ENCODE measurements at regions not wholly inside any gene's neighbourhood (a gene's known extent, or its start where the extent isn't known, plus 50 kb on each side); places are given as distances from the start of the nearest gene placed in this dataset.

DNA sequence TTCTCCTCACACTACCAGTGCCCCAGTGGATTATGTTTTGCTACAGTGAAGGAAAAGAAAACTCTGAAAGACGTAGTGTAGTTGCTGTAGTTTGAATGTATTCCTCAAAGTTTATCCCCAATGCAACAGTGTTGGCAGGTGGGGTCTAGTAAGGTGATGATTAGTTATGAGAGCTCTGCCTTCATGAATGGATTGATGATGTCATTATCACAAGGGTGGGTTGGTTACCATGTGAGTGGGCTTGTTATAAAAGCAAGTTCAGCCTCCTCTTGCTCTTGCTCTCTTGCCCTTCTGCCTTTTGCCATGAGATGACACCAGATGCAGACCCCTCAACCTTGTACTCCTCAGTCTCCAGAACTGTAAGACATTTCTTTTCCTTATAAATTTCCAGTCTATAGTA lies 244.7 kb upstream of the RSPO3 start:
- TF ChIP-seq, protein P1, sequence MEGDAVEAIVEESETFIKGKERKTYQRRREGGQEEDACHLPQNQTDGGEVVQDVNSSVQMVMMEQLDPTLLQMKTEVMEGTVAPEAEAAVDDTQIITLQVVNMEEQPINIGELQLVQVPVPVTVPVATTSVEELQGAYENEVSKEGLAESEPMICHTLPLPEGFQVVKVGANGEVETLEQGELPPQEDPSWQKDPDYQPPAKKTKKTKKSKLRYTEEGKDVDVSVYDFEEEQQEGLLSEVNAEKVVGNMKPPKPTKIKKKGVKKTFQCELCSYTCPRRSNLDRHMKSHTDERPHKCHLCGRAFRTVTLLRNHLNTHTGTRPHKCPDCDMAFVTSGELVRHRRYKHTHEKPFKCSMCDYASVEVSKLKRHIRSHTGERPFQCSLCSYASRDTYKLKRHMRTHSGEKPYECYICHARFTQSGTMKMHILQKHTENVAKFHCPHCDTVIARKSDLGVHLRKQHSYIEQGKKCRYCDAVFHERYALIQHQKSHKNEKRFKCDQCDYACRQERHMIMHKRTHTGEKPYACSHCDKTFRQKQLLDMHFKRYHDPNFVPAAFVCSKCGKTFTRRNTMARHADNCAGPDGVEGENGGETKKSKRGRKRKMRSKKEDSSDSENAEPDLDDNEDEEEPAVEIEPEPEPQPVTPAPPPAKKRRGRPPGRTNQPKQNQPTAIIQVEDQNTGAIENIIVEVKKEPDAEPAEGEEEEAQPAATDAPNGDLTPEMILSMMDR (IDR thresholded peaks at IDR 0.05) = no peak
- TF ChIP-seq POLR2AphosphoS5 (IDR thresholded peaks at IDR 0.05) (no peak), EP300 (IDR thresholded peaks at IDR 0.05) (no peak), POLR2A (IDR thresholded peaks at IDR 0.05) (no peak)
